K562 (cell line): ENCODE measurements at regions not wholly inside any gene's neighbourhood (a gene's known extent, or its start where the extent isn't known, plus 50 kb on each side); places are given as distances from the start of the nearest gene placed in this dataset.

Experiments used
- ATAC-seq: fragments of 200-7000 bp; cut with Tn5 transposase; 3 replicates; pipeline ENCODE4 v1.9.1; 2020; ENCODE audit warnings: moderate library complexity
- BruUV-seq: library from RNA; stranded (reverse); fragments of 400-500 nt; replicated peaks from 2 replicates; lab custom pipeline; 2021; lab: Mats Ljungman, UMichigan
- CTCF ChIA-PET: fragments of 300-600 bp; formaldehyde crosslinking; extraction: SDS; loops from one replicate; lab custom pipeline; 2021; ENCODE audit warnings: low intra/inter-chr PET ratio; lab: Yijun Ruan, JAX
- POLR2A ChIA-PET: fragments of 300-600, 350-650 bp; sonication (Branson Sonifier 250); formaldehyde crosslinking; extraction: SDS; loops from one replicate; lab custom pipeline; 2021; ENCODE audit warnings: antibody characterized with exemption, inconsistent platforms; lab: Yijun Ruan, JAX
- DNase-seq, 4 experiments: peaks; one replicate each; pipeline versions ENCODE4 v3.0.0 to v3.0.0-alpha.2; 2011 to 2018; ENCODE audit warnings: low spot score in 3 of 4, mixed read lengths in 3 of 4; ENCODE audit errors: extremely low read depth in 1 of 4
- FAIRE-seq: peaks from 2 replicates; lab custom pipeline; 2011; peaks lifted over from hg19 to GRCh38; lab: Jason Lieb, UNC
- H2AFZ ChIP-seq: 2 replicates; pipeline ENCODE4 v1.6.0; 2011; ENCODE audit warnings: low read depth, low read length, control low read depth, inconsistent platforms
- H3K27ac ChIP-seq: fragments of 200-600 bp; 3 replicates; pipeline ENCODE4 v1.8.0; 2011; ENCODE audit warnings: low read depth, mild to moderate bottlenecking, control low read depth, inconsistent platforms, low read length, moderate library complexity, mixed read lengths; ENCODE audit errors: extremely low read depth
- H3K27me3 ChIP-seq, 2 experiments: fragments of 300-600 bp in 1 of 2; 2 replicates in 1 of 2; 3 replicates in 1 of 2; pipeline versions ENCODE4 v1.6.0 to v1.8.0; 2011; ENCODE audit warnings: inconsistent platforms in 2 of 2, low read length in 2 of 2, mild to moderate bottlenecking in 1 of 2, mixed read lengths in 1 of 2, moderate library complexity in 1 of 2; ENCODE audit not compliant: control insufficient read depth in 2 of 2, insufficient read depth in 2 of 2
- H3K36me3 ChIP-seq: fragments of 300-600 bp; 3 replicates; pipeline ENCODE4 v1.8.0; 2011; ENCODE audit warnings: mild to moderate bottlenecking, low read length, inconsistent platforms; ENCODE audit not compliant: control insufficient read depth, insufficient read depth
- H3K4me1 ChIP-seq, 2 experiments: fragments of 200-600 bp in 1 of 2; replicated peaks in 1 of 2; 2 replicates in 1 of 2; 3 replicates in 1 of 2; pipeline versions ENCODE4 v1.5.1 to v1.8.0; 2011; ENCODE audit warnings: inconsistent platforms in 2 of 2, low read length in 2 of 2, mild to moderate bottlenecking in 1 of 2, mixed read lengths in 1 of 2, moderate library complexity in 1 of 2; ENCODE audit not compliant: control insufficient read depth in 2 of 2, insufficient read depth in 2 of 2
- H3K4me2 ChIP-seq: 2 replicates; pipeline ENCODE4 v1.6.1; 2011; ENCODE audit warnings: low read length, control low read depth, inconsistent platforms, mixed read lengths; ENCODE audit not compliant: insufficient read depth
- H3K4me3 ChIP-seq: fragments of 200-600 bp; sonication (generic), shearing (Covaris generic); 2 replicates; pipeline ENCODE4 v1.5.1; 2016; ENCODE audit warnings: control low read depth, inconsistent platforms
- H3K79me2 ChIP-seq: fragments of 200-600 bp; 3 replicates; pipeline ENCODE4 v1.8.0; 2011; ENCODE audit warnings: low read length, inconsistent platforms; ENCODE audit not compliant: control insufficient read depth, insufficient read depth
- H3K9ac ChIP-seq, 2 experiments: 2 replicates each; pipeline versions ENCODE4 v1.6.0 to v1.6.1; 2011; ENCODE audit warnings: low read depth in 2 of 2, low read length in 2 of 2, control low read depth in 1 of 2, inconsistent platforms in 1 of 2, mild to moderate bottlenecking in 1 of 2, mixed read lengths in 1 of 2; ENCODE audit not compliant: insufficient read depth in 1 of 2
- H3K9me1 ChIP-seq: one replicate; pipeline ENCODE4 v1.6.0; 2011; ENCODE audit warnings: inconsistent platforms, mild to moderate bottlenecking, low read length, moderate library complexity; ENCODE audit not compliant: control insufficient read depth, insufficient read depth
- H3K9me3 ChIP-seq: replicated peaks from 2 replicates; pipeline ENCODE4 v1.5.1; 2011; ENCODE audit warnings: low read depth, low read length, inconsistent platforms; ENCODE audit not compliant: control insufficient read depth, insufficient read depth
- H4K20me1 ChIP-seq: replicated peaks from 2 replicates; pipeline ENCODE4 v1.6.1; 2011; ENCODE audit warnings: low read length, inconsistent platforms, mixed read lengths; ENCODE audit not compliant: control insufficient read depth, insufficient read depth
- CBX1 ChIP-seq: sonication (generic); IDR thresholded peaks from 2 replicates; pipeline ENCODE4 v1.6.1; 2016; ENCODE audit warnings: antibody characterized with exemption, low read depth, mild to moderate bottlenecking
- ELF4 ChIP-seq: fragments of 450-650 bp; formaldehyde crosslinking; IDR thresholded peaks from 2 replicates; pipeline ENCODE4 v1.4.0; 2022; ENCODE audit warnings: missing genetic modification characterization
- HBP1 ChIP-seq: fragments of 450-650 bp; formaldehyde crosslinking; IDR thresholded peaks from 2 replicates; pipeline ENCODE4 v1.4.0; 2022; ENCODE audit warnings: missing genetic modification characterization
- KLF13 ChIP-seq: fragments of 450-650 bp; IDR thresholded peaks from 2 replicates; pipeline ENCODE4 v1.6.1; 2016; ENCODE audit warnings: missing genetic modification characterization, low read depth, mild to moderate bottlenecking, missing compliant biosample characterization, moderate library complexity, borderline replicate concordance
- NCOA2 ChIP-seq, 2 experiments: fragments of 450-650 bp; IDR thresholded peaks; 2 replicates each; pipeline ENCODE4 v1.6.1; 2018; ENCODE audit warnings: mild to moderate bottlenecking in 2 of 2, moderate library complexity in 1 of 2; ENCODE audit not compliant: partially characterized antibody in 2 of 2
- POLR2H ChIP-seq: IDR thresholded peaks from 2 replicates; pipeline ENCODE4 v1.6.1; 2016; ENCODE audit warnings: missing genetic modification characterization, low read depth, mild to moderate bottlenecking, control low read depth, missing compliant biosample characterization, moderate library complexity
- SMARCA5 ChIP-seq: fragments of 450-650 bp; IDR thresholded peaks from 2 replicates; pipeline ENCODE4 v1.6.1; 2016
- SOX6 ChIP-seq: fragments of 450-650 bp; IDR thresholded peaks from 2 replicates; pipeline ENCODE4 v1.6.1; 2014; ENCODE audit warnings: mild to moderate bottlenecking
- TAL1 ChIP-seq: fragments of 450-650 bp; IDR thresholded peaks from 2 replicates; pipeline ENCODE4 v1.6.1; 2016; ENCODE audit warnings: mild to moderate bottlenecking
- THRAP3 ChIP-seq: fragments of 450-650 bp; IDR thresholded peaks from 2 replicates; pipeline ENCODE4 v1.6.1; 2016; ENCODE audit warnings: mild to moderate bottlenecking, inconsistent platforms, borderline replicate concordance
- USF1 ChIP-seq: sonication (generic); formaldehyde crosslinking; IDR thresholded peaks from 2 replicates; pipeline ENCODE4 v1.9.0; 2022; ENCODE audit warnings: mild to moderate bottlenecking, missing genetic modification reagents
- ZBTB7A ChIP-seq: IDR thresholded peaks from 2 replicates; pipeline ENCODE4 v1.6.1; 2011; ENCODE audit warnings: low read depth, mild to moderate bottlenecking, low read length, moderate library complexity, borderline replicate concordance; ENCODE audit not compliant: control insufficient read depth
- ZNF197 ChIP-seq: fragments of 200-800 bp; sonication (Bioruptor generic); IDR thresholded peaks from 2 replicates; pipeline ENCODE4 v1.6.1; 2016; ENCODE audit warnings: low read depth, missing genetic modification characterization, missing compliant biosample characterization
- ZNF57 ChIP-seq: fragments of 450-650 bp; formaldehyde crosslinking; IDR thresholded peaks from 2 replicates; pipeline ENCODE4 v1.4.0; 2020; ENCODE audit warnings: mild to moderate bottlenecking, moderate library complexity
- WGBS: fragments of 100-300 bp; shearing (Covaris generic); methylation state at CpG from one replicate; pipeline ENCODE4 v1.1.6; 2016; ENCODE audit warnings: low coverage, mixed read lengths; ENCODE audit not compliant: insufficient coverage; ENCODE audit errors: missing lambda C conversion rate; 5-methylcytosine and 5-hydroxymethylcytosine counted together
- in situ Hi-C: fragments of 300-500 bp; cut with MboI; formaldehyde crosslinking; loops from 4 replicates; pipeline ENCODE4 v1.15.0; 2018; ENCODE audit warnings: inconsistent platforms, mixed read lengths
- intact Hi-C: fragments of 100-400 bp; cut with micrococcal nuclease; formaldehyde crosslinking; loops from 2 replicates; pipeline ENCODE4 v1.14.2; 2022
- TF ChIP-seq, protein P1 (sequence below): fragments of 250-450 bp; sonication (Bioruptor Pico); IDR thresholded peaks from 2 replicates; pipeline ENCODE4 v1.8.0; 2022; ENCODE audit warnings: moderate library complexity, mild to moderate bottlenecking, inconsistent platforms
- TF ChIP-seq, protein P2 (sequence below), 2 experiments: fragments of 450-650 bp in 1 of 2; IDR thresholded peaks; 2 replicates each; pipeline ENCODE4 v1.6.1; 2011 to 2017; ENCODE audit warnings: low read depth in 2 of 2, antibody characterized with exemption in 1 of 2, borderline replicate concordance in 1 of 2, low read length in 1 of 2, mild to moderate bottlenecking in 1 of 2, mixed read lengths in 1 of 2; ENCODE audit not compliant: control insufficient read depth in 1 of 2

DNA sequence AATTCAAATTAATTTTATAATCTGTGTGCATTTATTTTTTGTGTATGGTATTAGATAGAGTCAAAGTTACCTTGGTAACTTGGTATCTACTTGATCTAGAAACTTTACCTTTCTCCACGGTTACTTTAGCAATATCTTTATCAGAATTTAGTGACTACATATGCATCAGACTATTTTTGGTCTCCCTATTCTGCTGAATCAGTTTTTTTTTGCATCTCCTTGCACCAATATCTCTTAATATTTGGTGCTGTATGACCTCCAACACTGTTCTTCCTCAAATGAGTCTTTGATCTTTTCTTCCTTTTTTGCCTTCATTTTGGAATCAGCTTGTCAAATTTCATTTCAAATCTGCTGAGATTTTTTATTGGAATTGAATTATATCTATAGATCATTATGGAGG, 828.2 kb upstream of the FOXG1 start (continued):
- TF ChIP-seq, protein P1, sequence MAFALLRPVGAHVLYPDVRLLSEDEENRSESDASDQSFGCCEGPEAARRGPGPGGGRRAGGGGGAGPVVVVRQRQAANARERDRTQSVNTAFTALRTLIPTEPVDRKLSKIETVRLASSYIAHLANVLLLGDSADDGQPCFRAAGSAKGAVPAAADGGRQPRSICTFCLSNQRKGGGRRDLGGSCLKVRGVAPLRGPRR (CRISPR knock-in tag), result no peak

GRCh38 chr14:27945512-27945911, 821.1 kb upstream of the FOXG1 start:
- in situ Hi-C loops, result no loop called here
- ChIA-PET CTCF (no interaction called here), POLR2A (interaction anchor here (0.6 kb wide), 1 partner anchor 15 kb away, joined by 3 read pairs; no protein-coding TSS in a partner anchor)
- intact Hi-C loops, result no loop called here
- Histone ChIP-seq H3K27me3 (no peaks in the 10 kb centered on the region), H3K9ac (no peak overlapping the region), H3K36me3 (no peaks in the 10 kb centered on the region), H3K79me2 (no peaks in the 10 kb centered on the region), H3K27ac (no peak overlapping the region), H3K9me1 (no peaks in the 10 kb centered on the region), H2AFZ (no peak overlapping the region), H3K4me3 (no peak overlapping the region), H4K20me1 (no peaks in the 10 kb centered on the region), H3K4me1 (no peaks in the 10 kb centered on the region), H3K9me3 (no peaks in the 10 kb centered on the region), H3K4me2 (no peak overlapping the region)
- 0% methylated on average over 4 of the region's 4 CpGs for WGBS
- ATAC-seq (no peak), FAIRE-seq (no peak), DNase-seq (no peak)
- no TSS peak for BruUV-seq
- no peak for TF ChIP-seq ZNF57
- no peak for TF ChIP-seq TAL1
- TF ChIP-seq SMARCA5, result no peak
- TF ChIP-seq SOX6, result no peak
- no peak for TF ChIP-seq KLF13 (tag)
- TF ChIP-seq NCOA2 (IDR thresholded peaks at IDR 0.05; ENCODE audit: partially characterized antibody in 2 of 2), result no peak
- TF ChIP-seq HBP1 (CRISPR knock-in tag), result no peak
- TF ChIP-seq ELF4, result no peak
- TF ChIP-seq, protein P2, sequence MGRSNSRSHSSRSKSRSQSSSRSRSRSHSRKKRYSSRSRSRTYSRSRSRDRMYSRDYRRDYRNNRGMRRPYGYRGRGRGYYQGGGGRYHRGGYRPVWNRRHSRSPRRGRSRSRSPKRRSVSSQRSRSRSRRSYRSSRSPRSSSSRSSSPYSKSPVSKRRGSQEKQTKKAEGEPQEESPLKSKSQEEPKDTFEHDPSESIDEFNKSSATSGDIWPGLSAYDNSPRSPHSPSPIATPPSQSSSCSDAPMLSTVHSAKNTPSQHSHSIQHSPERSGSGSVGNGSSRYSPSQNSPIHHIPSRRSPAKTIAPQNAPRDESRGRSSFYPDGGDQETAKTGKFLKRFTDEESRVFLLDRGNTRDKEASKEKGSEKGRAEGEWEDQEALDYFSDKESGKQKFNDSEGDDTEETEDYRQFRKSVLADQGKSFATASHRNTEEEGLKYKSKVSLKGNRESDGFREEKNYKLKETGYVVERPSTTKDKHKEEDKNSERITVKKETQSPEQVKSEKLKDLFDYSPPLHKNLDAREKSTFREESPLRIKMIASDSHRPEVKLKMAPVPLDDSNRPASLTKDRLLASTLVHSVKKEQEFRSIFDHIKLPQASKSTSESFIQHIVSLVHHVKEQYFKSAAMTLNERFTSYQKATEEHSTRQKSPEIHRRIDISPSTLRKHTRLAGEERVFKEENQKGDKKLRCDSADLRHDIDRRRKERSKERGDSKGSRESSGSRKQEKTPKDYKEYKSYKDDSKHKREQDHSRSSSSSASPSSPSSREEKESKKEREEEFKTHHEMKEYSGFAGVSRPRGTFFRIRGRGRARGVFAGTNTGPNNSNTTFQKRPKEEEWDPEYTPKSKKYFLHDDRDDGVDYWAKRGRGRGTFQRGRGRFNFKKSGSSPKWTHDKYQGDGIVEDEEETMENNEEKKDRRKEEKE (IDR thresholded peaks at IDR 0.05; ENCODE audit: borderline replicate concordance in 1 of 2, control insufficient read depth in 1 of 2, low read depth in 2 of 2, low read length in 1 of 2), result no peak
- TF ChIP-seq ZBTB7A, result no peak
- no peak for TF ChIP-seq CBX1
- no peak for TF ChIP-seq THRAP3
- no peak for TF ChIP-seq USF1 (CRISPR knock-in tag)
- no peak for TF ChIP-seq POLR2H (tag)
- no peak for TF ChIP-seq ZNF197 (CRISPR knock-in tag)
